Sigmoid colon (tissue), 6 donors: ENCODE measurements at regions not wholly inside any gene's neighbourhood (a gene's known extent, or its start where the extent isn't known, plus 50 kb on each side); places are given as distances from the start of the nearest gene placed in this dataset.

Experiments
- DNase-seq: peaks from one replicate; pipeline ENCODE4 v3.0.0-alpha.2; 2019
- H3K27ac ChIP-seq, 4 donors: fragments of 200-600 bp; sonication (generic); one replicate each; pipeline ENCODE4 v1.5.1; 2016 to 2019; ENCODE audit warnings: mild to moderate bottlenecking in 1 of 4
- H3K27me3 ChIP-seq, 3 donors: fragments of 200-600 bp; sonication (generic); one replicate each; pipeline ENCODE4 v1.5.1; 2019; ENCODE audit warnings: mild to moderate bottlenecking in 1 of 3
- H3K36me3 ChIP-seq, 4 donors: fragments of 200-600 bp; sonication (generic); one replicate each; pipeline ENCODE4 v1.5.1; 2016 to 2019
- H3K4me1 ChIP-seq, 4 donors: fragments of 200-600 bp; sonication (generic); one replicate each; pipeline ENCODE4 v1.5.1; 2017 to 2019
- H3K4me3 ChIP-seq, 4 donors: fragments of 200-600 bp; sonication (generic); one replicate each; pipeline ENCODE4 v1.5.1; 2017 to 2019; ENCODE audit warnings: mild to moderate bottlenecking in 2 of 4, moderate library complexity in 1 of 4
- H3K9me3 ChIP-seq, 4 donors: fragments of 200-600 bp in 3 of 4; sonication (generic) in 3 of 4; one replicate each; pipeline versions ENCODE4 v1.5.1 to v1.6.1; 2013 to 2019
- EP300 ChIP-seq, 4 donors: sonication (generic); formaldehyde crosslinking; IDR thresholded peaks; one replicate each; pipeline ENCODE4 v1.6.1; 2017; ENCODE audit warnings: antibody characterized with exemption in 4 of 4
- POLR2A ChIP-seq, 2 donors: fragments of 450-650 bp; IDR thresholded peaks; one replicate each; pipeline ENCODE4 v1.6.1; 2016; ENCODE audit warnings: antibody characterized with exemption in 2 of 2, mild to moderate bottlenecking in 2 of 2, moderate library complexity in 2 of 2
- POLR2AphosphoS5 ChIP-seq, 4 donors: sonication (generic); formaldehyde crosslinking; IDR thresholded peaks; one replicate each; pipeline ENCODE4 v1.6.1; 2017; ENCODE audit warnings: antibody characterized with exemption in 4 of 4
- WGBS, 2 donors: extraction: QIAGEN DNeasy Blood & Tissue Kit; methylation state at CpG; one replicate each; pipeline ENCODE4 v1.1.7; 2013; 5-methylcytosine and 5-hydroxymethylcytosine counted together
- intact Hi-C: fragments of 100-400 bp; cut with DNase I; formaldehyde crosslinking; loops from one replicate; pipeline ENCODE4 v1.15.1; 2023
- TF ChIP-seq, protein P1 (sequence below), 4 experiments: fragments of 450-650 bp in 3 of 4; fragments of 200-600 bp in 1 of 4; IDR thresholded peaks; one replicate each; pipeline ENCODE4 v1.5.1; 2016 to 2019; ENCODE audit warnings: antibody characterized with exemption in 4 of 4, mild to moderate bottlenecking in 3 of 4, moderate library complexity in 2 of 4
- donor health status: healthy with polysubstance abuse.
- donor health status: healthy.

DNA sequence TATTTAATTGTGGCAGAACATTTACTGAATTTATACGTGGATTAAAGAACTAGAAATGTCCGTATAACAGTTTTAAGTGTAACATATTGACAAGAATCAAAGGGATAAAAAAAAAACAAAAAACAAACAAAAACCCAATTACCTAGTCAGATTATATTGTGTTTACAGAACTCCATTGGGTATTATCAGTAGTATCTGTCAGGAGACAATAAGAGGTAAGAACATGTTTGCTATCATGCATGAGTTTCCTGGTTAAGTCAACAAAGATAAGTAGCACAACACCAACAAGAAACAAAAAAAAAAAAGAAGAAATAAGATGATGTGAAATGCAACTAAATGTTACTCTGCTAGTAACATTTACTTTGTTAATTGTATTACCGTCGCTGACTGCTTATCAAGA, 570.6 kb downstream of the ZBBX start:
- H3K4me3 ChIP-seq: no peak overlapping the region
- H3K27ac ChIP-seq: no peak overlapping the region
- intact Hi-C loops: no loop called here
- H3K27me3 ChIP-seq: no peaks in the 10 kb centered on the region
- H3K4me1 ChIP-seq: no peaks in the 10 kb centered on the region
- WGBS, 2 donors: 81 to 91% methylated on average over 4 of the region's 4 CpGs
- DNase-seq: no peak
- TF ChIP-seq POLR2A (IDR thresholded peaks at IDR 0.05) (no peak), POLR2AphosphoS5 (IDR thresholded peaks at IDR 0.05) (no peak), EP300 (IDR thresholded peaks at IDR 0.05) (no peak)
- TF ChIP-seq, protein P1, sequence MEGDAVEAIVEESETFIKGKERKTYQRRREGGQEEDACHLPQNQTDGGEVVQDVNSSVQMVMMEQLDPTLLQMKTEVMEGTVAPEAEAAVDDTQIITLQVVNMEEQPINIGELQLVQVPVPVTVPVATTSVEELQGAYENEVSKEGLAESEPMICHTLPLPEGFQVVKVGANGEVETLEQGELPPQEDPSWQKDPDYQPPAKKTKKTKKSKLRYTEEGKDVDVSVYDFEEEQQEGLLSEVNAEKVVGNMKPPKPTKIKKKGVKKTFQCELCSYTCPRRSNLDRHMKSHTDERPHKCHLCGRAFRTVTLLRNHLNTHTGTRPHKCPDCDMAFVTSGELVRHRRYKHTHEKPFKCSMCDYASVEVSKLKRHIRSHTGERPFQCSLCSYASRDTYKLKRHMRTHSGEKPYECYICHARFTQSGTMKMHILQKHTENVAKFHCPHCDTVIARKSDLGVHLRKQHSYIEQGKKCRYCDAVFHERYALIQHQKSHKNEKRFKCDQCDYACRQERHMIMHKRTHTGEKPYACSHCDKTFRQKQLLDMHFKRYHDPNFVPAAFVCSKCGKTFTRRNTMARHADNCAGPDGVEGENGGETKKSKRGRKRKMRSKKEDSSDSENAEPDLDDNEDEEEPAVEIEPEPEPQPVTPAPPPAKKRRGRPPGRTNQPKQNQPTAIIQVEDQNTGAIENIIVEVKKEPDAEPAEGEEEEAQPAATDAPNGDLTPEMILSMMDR (IDR thresholded peaks at IDR 0.05): no peak
- peaks cover 0 to 5% (median 1%) of the 10 kb centered on the region in 4 donors for H3K9me3 ChIP-seq
- H3K36me3 ChIP-seq: no peaks in the 10 kb centered on the region

DNA sequence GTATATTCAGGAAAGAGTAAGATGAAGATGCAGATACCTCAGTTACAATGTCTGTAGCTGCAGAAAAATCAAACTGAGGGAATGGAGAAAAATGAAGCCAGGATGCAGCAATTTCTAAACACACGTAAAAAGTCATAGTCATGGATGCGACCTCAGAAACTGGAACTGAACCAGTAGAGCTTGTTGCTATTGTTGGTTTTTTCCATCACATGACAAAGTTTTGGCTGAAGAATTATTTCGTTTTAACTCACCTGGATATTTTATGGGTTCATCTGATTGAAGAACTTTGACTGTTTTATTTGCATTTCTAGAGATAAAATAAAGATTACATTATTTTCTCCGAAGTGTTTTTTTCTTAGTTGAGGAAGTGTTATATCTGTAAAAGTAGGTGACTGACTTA, 591.2 kb downstream of the ZBBX start:
- H3K36me3 ChIP-seq: no peaks in the 10 kb centered on the region
- no peak for DNase-seq
- H3K27ac ChIP-seq: no peak overlapping the region
- intact Hi-C loops: no loop called here
- 71 to 81% methylated on average over 4 of the region's 4 CpGs for WGBS, 2 donors
- H3K4me3 ChIP-seq: no peak overlapping the region
- H3K27me3 ChIP-seq: no peaks in the 10 kb centered on the region
- H3K4me1 ChIP-seq: no peaks in the 10 kb centered on the region
- H3K9me3 ChIP-seq: no peaks in the 10 kb centered on the region
- TF ChIP-seq POLR2A (IDR thresholded peaks at IDR 0.05) (no peak), EP300 (IDR thresholded peaks at IDR 0.05) (no peak), POLR2AphosphoS5 (IDR thresholded peaks at IDR 0.05) (no peak)
- TF ChIP-seq, protein P1 (IDR thresholded peaks at IDR 0.05): no peak

DNA sequence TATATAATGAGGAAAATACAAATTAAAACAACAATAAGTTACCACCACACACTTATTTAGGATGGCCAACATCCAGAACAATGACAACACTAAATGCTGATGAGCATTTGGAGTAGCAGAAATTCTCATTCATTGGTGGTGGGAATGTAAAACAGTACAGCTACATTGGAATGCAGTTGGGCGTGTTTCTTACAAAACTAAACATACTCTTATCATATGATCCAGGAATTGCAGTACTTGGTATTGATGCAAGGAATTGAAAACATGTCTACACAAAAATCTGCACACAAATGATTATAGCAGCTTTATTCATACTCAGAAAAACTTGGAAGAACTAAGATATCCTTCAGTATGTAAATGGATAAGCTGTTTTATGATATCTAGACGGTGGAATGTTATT, 594.2 kb downstream of the ZBBX start:
- Histone ChIP-seq H3K27me3 (no peaks in the 10 kb centered on the region), H3K27ac (no peak overlapping the region), H3K36me3 (no peaks in the 10 kb centered on the region), H3K9me3 (peaks cover 0 to 5% (median 0%) of the 10 kb centered on the region in 4 donors), H3K4me1 (no peaks in the 10 kb centered on the region), H3K4me3 (no peak overlapping the region)
- no peak for DNase-seq
- 32 to 56% methylated on average over 2 of the region's 2 CpGs for WGBS, 2 donors
- TF ChIP-seq POLR2A (IDR thresholded peaks at IDR 0.05) (no peak), POLR2AphosphoS5 (IDR thresholded peaks at IDR 0.05) (no peak), EP300 (IDR thresholded peaks at IDR 0.05) (no peak)
- TF ChIP-seq, protein P1 (IDR thresholded peaks at IDR 0.05): no peak
- intact Hi-C loops: no loop called here

DNA sequence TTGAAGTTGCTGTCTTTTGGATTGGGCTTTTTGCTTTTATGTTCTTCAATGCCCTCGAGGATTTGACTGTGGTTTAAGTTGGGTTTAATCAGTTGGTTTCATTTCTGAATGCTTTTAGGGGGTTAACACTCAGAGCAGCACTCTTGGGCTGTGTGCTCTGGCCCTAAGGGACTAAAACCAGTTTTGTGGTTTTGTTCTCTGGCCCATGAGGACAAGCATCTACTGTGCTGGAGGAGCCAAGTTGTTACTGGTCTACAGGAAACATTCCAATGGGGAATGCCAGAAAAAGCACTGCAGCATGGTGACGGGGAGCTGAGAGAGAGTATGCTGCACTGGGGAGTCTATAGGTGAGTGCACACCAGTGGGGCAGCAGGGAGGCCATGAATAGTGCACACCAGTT, 596.9 kb downstream of the ZBBX start:
- Histone ChIP-seq H3K9me3 (peaks cover 0 to 5% (median 0%) of the 10 kb centered on the region in 4 donors), H3K27me3 (no peaks in the 10 kb centered on the region), H3K4me3 (no peak overlapping the region), H3K4me1 (no peaks in the 10 kb centered on the region), H3K27ac (no peak overlapping the region), H3K36me3 (no peaks in the 10 kb centered on the region)
- TF ChIP-seq, protein P1 (IDR thresholded peaks at IDR 0.05): no peak
- TF ChIP-seq EP300 (IDR thresholded peaks at IDR 0.05) (no peak), POLR2A (IDR thresholded peaks at IDR 0.05) (no peak), POLR2AphosphoS5 (IDR thresholded peaks at IDR 0.05) (no peak)
- intact Hi-C loops: no loop called here
- DNase-seq: no peak
- WGBS, 2 donors: 44 to 59% methylated on average over 2 of the region's 2 CpGs

DNA sequence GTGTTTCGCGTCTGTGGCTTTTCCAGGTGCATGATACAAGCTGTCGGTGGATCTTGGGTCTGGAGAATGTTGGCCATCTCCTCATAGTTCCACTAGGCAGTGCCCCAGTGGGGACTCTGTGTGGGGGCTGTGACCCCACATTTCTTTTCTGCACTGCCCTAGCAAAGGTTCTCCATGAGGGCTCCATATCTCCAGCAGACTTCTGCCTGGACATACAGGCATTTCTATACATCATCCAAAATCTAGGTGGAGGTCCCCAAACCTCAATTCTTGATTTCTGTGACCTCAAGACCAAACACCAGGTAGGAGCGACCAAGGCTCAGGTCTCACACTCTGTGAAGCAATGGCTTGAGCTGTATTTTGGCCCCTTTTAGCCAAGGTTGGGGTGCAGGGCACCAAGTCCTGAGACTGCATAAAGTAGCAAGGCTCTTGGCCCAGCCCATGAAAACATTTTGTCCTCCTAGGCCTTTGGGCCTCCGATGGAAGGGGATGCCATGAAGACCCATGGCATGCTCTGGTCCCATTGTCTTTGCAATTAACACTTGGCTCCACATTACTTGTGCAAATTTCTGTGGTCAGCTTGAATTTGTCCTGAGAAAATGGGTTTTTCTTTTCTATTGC, 615.3 kb downstream of the ZBBX start:
- intact Hi-C loops: no loop called here
- Histone ChIP-seq H3K4me3 (no peak overlapping the region), H3K36me3 (no peaks in the 10 kb centered on the region), H3K27ac (no peak overlapping the region), H3K4me1 (no peaks in the 10 kb centered on the region), H3K9me3 (peaks cover 0 to 4% (median 0%) of the 10 kb centered on the region in 4 donors), H3K27me3 (no peaks in the 10 kb centered on the region)
- DNase-seq: no peak
- TF ChIP-seq POLR2A (IDR thresholded peaks at IDR 0.05) (no peak), POLR2AphosphoS5 (IDR thresholded peaks at IDR 0.05) (no peak), EP300 (IDR thresholded peaks at IDR 0.05) (no peak)
- TF ChIP-seq, protein P1 (IDR thresholded peaks at IDR 0.05): no peak
- 74 to 77% methylated on average over 5 of the region's 5 CpGs for WGBS, 2 donors
